Stimulated activated naive B cell treated with anti-CD40 and anti-IgM and Interleukin-4, amounts not matched to agents 10 μg/mL and 1 μg/mL and 100 μg/mL, for 72 hours (primary cell): ENCODE measurements at regions not wholly inside any gene's neighbourhood (a gene's known extent, or its start where the extent isn't known, plus 50 kb on each side); places are given as distances from the start of the nearest gene placed in this dataset.

Source experiments
- ATAC-seq, 2 donors: fragments of 150-1000 bp; cut with Tn5 transposase; replicated peaks; 2 replicates each; pipeline ENCODE4 v1.10.0; 2021; ENCODE audit warnings: moderate library complexity in 1 of 2
- DNase-seq: peaks from one replicate; pipeline ENCODE4 v3.0.0; 2021
- H3K27ac Mint-ChIP-seq: one replicate; pipeline ENCODE4 v1.8.0; 2022; ENCODE audit warnings: mild to moderate bottlenecking, mixed read lengths
- H3K27me3 Mint-ChIP-seq, 2 donors: one replicate each; pipeline ENCODE4 v1.8.0; 2022; ENCODE audit warnings: mixed read lengths in 2 of 2
- H3K36me3 Mint-ChIP-seq, 2 donors: one replicate each; pipeline ENCODE4 v1.8.0; 2022; ENCODE audit warnings: mixed read lengths in 2 of 2, mild to moderate bottlenecking in 1 of 2
- H3K4me1 Mint-ChIP-seq, 2 donors: one replicate each; pipeline ENCODE4 v1.8.0; 2022; ENCODE audit warnings: mixed read lengths in 2 of 2, mild to moderate bottlenecking in 1 of 2
- H3K4me3 Mint-ChIP-seq, 2 donors: one replicate each; pipeline ENCODE4 v1.8.0; 2022; ENCODE audit warnings: mild to moderate bottlenecking in 2 of 2, mixed read lengths in 2 of 2, moderate library complexity in 1 of 2
- H3K9me3 Mint-ChIP-seq, 2 donors: one replicate each; pipeline ENCODE4 v1.8.0; 2022; ENCODE audit warnings: mixed read lengths in 2 of 2, mild to moderate bottlenecking in 1 of 2

GRCh38 chr10:2978111-2978510, 89.2 kb upstream of the PFKP start:
- peaks cover 4 to 6% of the 10 kb centered on the region in 2 donors for H3K9me3 Mint-ChIP-seq
- DNase-seq (no peak), ATAC-seq (peak; percentile 74 to 80)
- H3K4me1 Mint-ChIP-seq = peaks cover 26 to 56% of the 10 kb centered on the region in 2 donors
- H3K27me3 Mint-ChIP-seq = peaks cover 5 to 8% of the 10 kb centered on the region in 2 donors
- peaks cover 10 to 23% of the 10 kb centered on the region in 2 donors for H3K36me3 Mint-ChIP-seq
- H3K27ac Mint-ChIP-seq = peak overlapping the region; percentile 64
- H3K4me3 Mint-ChIP-seq = no peak overlapping the region

GRCh38 chr10:2974503-2975207, 92.7 kb upstream of the PFKP start:
- H3K27me3 Mint-ChIP-seq = peaks cover 5 to 8% of the 10 kb centered on the region in 2 donors
- ATAC-seq = no peak
- DNase-seq = no peak
- H3K9me3 Mint-ChIP-seq = peaks cover 4% of the 10 kb centered on the region in 2 donors
- peak overlapping the region; percentile 79 for H3K27ac Mint-ChIP-seq
- H3K4me3 Mint-ChIP-seq = no peak overlapping the region
- peaks cover 4 to 12% of the 10 kb centered on the region in 2 donors for H3K36me3 Mint-ChIP-seq
- peaks cover 13 to 23% of the 10 kb centered on the region in 2 donors for H3K4me1 Mint-ChIP-seq

GRCh38 chr10:2974083-2974482, 93.3 kb upstream of the PFKP start:
- no peak for ATAC-seq

GRCh38 chr10:2972810-2973209, 94.5 kb upstream of the PFKP start:
- ATAC-seq (no peak), DNase-seq (no peak)
- H3K36me3 Mint-ChIP-seq = peaks cover 0 to 4% of the 10 kb centered on the region in 2 donors
- H3K27ac Mint-ChIP-seq = no peak overlapping the region
- peaks cover 5 to 18% of the 10 kb centered on the region in 2 donors for H3K27me3 Mint-ChIP-seq
- H3K4me1 Mint-ChIP-seq = peaks cover under 1 to 7% of the 10 kb centered on the region in 2 donors
- no peaks in the 10 kb centered on the region for H3K9me3 Mint-ChIP-seq
- H3K4me3 Mint-ChIP-seq = no peak overlapping the region

More at GRCh38 chr10:2974083-2974482, 93.3 kb upstream of the PFKP start:
- Mint-ChIP-seq H3K4me3 (no peak overlapping the region), H3K4me1 (peaks cover 9 to 17% of the 10 kb centered on the region in 2 donors), H3K9me3 (peaks cover 1 to 2% of the 10 kb centered on the region in 2 donors), H3K27ac (no peak overlapping the region), H3K36me3 (peaks cover under 1 to 9% of the 10 kb centered on the region in 2 donors), H3K27me3 (peaks cover 5 to 8% of the 10 kb centered on the region in 2 donors)
- no peak for DNase-seq

GRCh38 chr10:2972216-2972615, 95.1 kb upstream of the PFKP start:
- no peak overlapping the region for H3K27ac Mint-ChIP-seq
- H3K4me1 Mint-ChIP-seq = peaks cover 0 to 2% of the 10 kb centered on the region in 2 donors
- no peaks in the 10 kb centered on the region for H3K9me3 Mint-ChIP-seq
- no peak for DNase-seq
- peaks cover 5 to 23% of the 10 kb centered on the region in 2 donors for H3K27me3 Mint-ChIP-seq
- H3K4me3 Mint-ChIP-seq = no peak overlapping the region
- peaks cover 0 to 4% of the 10 kb centered on the region in 2 donors for H3K36me3 Mint-ChIP-seq
- ATAC-seq = no peak

GRCh38 chr10:2970190-2970823, 97.0 kb upstream of the PFKP start:
- Mint-ChIP-seq H3K27me3 (peaks cover 15 to 33% of the 10 kb centered on the region in 2 donors), H3K36me3 (peaks cover 0 to 4% of the 10 kb centered on the region in 2 donors), H3K4me3 (no peak overlapping the region), H3K27ac (no peak overlapping the region), H3K4me1 (no peaks in the 10 kb centered on the region), H3K9me3 (no peaks in the 10 kb centered on the region)
- ATAC-seq (peak in 1 of 2 donors; percentile 43), DNase-seq (no peak)

GRCh38 chr10:2968401-2969058, 98.8 kb upstream of the PFKP start:
- no peaks in the 10 kb centered on the region for H3K9me3 Mint-ChIP-seq
- DNase-seq = no peak
- H3K27me3 Mint-ChIP-seq = peaks cover 18 to 32% of the 10 kb centered on the region in 2 donors
- H3K27ac Mint-ChIP-seq = no peak overlapping the region
- H3K36me3 Mint-ChIP-seq = no peaks in the 10 kb centered on the region
- no peak for ATAC-seq
- no peaks in the 10 kb centered on the region for H3K4me1 Mint-ChIP-seq
- no peak overlapping the region for H3K4me3 Mint-ChIP-seq

GRCh38 chr10:2966134-2966533, 101.2 kb upstream of the PFKP start:
- Mint-ChIP-seq H3K27ac (no peak overlapping the region), H3K27me3 (peaks cover 29 to 37% of the 10 kb centered on the region in 2 donors), H3K4me3 (no peak overlapping the region), H3K4me1 (peaks cover 0 to 2% of the 10 kb centered on the region in 2 donors), H3K9me3 (peaks cover 1 to 2% of the 10 kb centered on the region in 2 donors), H3K36me3 (no peaks in the 10 kb centered on the region)
- DNase-seq = no peak
- ATAC-seq = no peak

- Mint-ChIP-seq H3K4me1 (peaks cover 2 to 5% of the 10 kb centered on the region in 2 donors), H3K27ac (no peak overlapping the region), H3K9me3 (peaks cover 3 to 4% of the 10 kb centered on the region in 2 donors), H3K27me3 (peaks cover 34 to 42% of the 10 kb centered on the region in 2 donors), H3K4me3 (no peak overlapping the region), H3K36me3 (no peaks in the 10 kb centered on the region)
- ATAC-seq = no peak
- no peak for DNase-seq
Measured at GRCh38 chr10:2964632-2965296, 102.6 kb upstream of the PFKP start.

GRCh38 chr10:2963889-2964631, 103.3 kb upstream of the PFKP start:
- no peak overlapping the region for H3K27ac Mint-ChIP-seq
- H3K36me3 Mint-ChIP-seq = no peaks in the 10 kb centered on the region
- H3K4me1 Mint-ChIP-seq = peaks cover 2 to 5% of the 10 kb centered on the region in 2 donors
- H3K27me3 Mint-ChIP-seq = peaks cover 34 to 44% of the 10 kb centered on the region in 2 donors
- ATAC-seq = no peak
- peaks cover 3 to 4% of the 10 kb centered on the region in 2 donors for H3K9me3 Mint-ChIP-seq
- no peak overlapping the region for H3K4me3 Mint-ChIP-seq
- DNase-seq = no peak

- no peak overlapping the region for H3K27ac Mint-ChIP-seq
Measured at GRCh38 chr10:2962194-2962593, 105.2 kb upstream of the PFKP start.

GRCh38 chr10:2958659-2959058, 108.7 kb upstream of the PFKP start:
- ATAC-seq = no peak
- H3K4me1 Mint-ChIP-seq = peaks cover 5 to 11% of the 10 kb centered on the region in 2 donors
- peaks cover 22 to 28% of the 10 kb centered on the region in 2 donors for H3K27me3 Mint-ChIP-seq
- peaks cover 9 to 12% of the 10 kb centered on the region in 2 donors for H3K36me3 Mint-ChIP-seq
- no peak overlapping the region for H3K4me3 Mint-ChIP-seq
- no peak for DNase-seq
- no peak overlapping the region for H3K27ac Mint-ChIP-seq
- H3K9me3 Mint-ChIP-seq = peaks cover 16 to 23% of the 10 kb centered on the region in 2 donors

More at GRCh38 chr10:2962194-2962593, 105.2 kb upstream of the PFKP start:
- Mint-ChIP-seq H3K27me3 (peaks cover 29 to 38% of the 10 kb centered on the region in 2 donors), H3K4me3 (no peak overlapping the region), H3K9me3 (peaks cover 3 to 4% of the 10 kb centered on the region in 2 donors), H3K36me3 (peaks cover 0 to 6% of the 10 kb centered on the region in 2 donors), H3K4me1 (peaks cover 2 to 5% of the 10 kb centered on the region in 2 donors)
- no peak for ATAC-seq
- DNase-seq = no peak

- Mint-ChIP-seq H3K9me3 (peaks cover 19 to 27% of the 10 kb centered on the region in 2 donors), H3K36me3 (peaks cover 9 to 12% of the 10 kb centered on the region in 2 donors), H3K4me1 (peaks cover 9 to 11% of the 10 kb centered on the region in 2 donors), H3K27me3 (peaks cover 26 to 27% of the 10 kb centered on the region in 2 donors), H3K27ac (peak overlapping the region; percentile 42), H3K4me3 (no peak overlapping the region)
- DNase-seq (no peak), ATAC-seq (no peak)
Measured at GRCh38 chr10:2957785-2958184, 109.6 kb upstream of the PFKP start.
